ENCODE measurements at regions not wholly inside any gene's neighbourhood (a gene's known extent, or its start where the extent isn't known, plus 50 kb on each side); places are given as distances from the start of the nearest gene placed in this dataset.

- no CpG with 5 or more reads among the region's 3 CpGs for WGBS, 2 experiments (ENCODE audit: extremely low coverage in 2 of 2, insufficient read length in 1 of 2)
- DNase-seq (no peak), ATAC-seq (ENCODE audit: low read depth) (no peak)
- Histone ChIP-seq H2BK15ac (ENCODE audit: low read depth, low read length) (no peak overlapping the region), H2AFZ (replicated peaks; ENCODE audit: low read length, poor library complexity) (no peak overlapping the region), H3K27ac (ENCODE audit: insufficient read depth, low read length) (no peak overlapping the region), H3K79me1 (ENCODE audit: low read depth in 1 of 2, low read length in 2 of 2) (no peaks in the 10 kb centered on the region), H3K9ac (ENCODE audit: low read depth, low read length) (no peak overlapping the region), H3K56ac (ENCODE audit: extremely low read depth, insufficient read depth, low read length) (no peak overlapping the region), H2BK20ac (ENCODE audit: low read depth, low read length) (no peak overlapping the region), H4K5ac (ENCODE audit: low read depth, low read length) (no peak overlapping the region), H3K23ac (ENCODE audit: low read depth, low read length) (no peak overlapping the region), H3K36me3 (ENCODE audit: control insufficient read depth, insufficient read depth, low read length) (no peaks in the 10 kb centered on the region), H2AK5ac (ENCODE audit: low read depth, low read length) (no peak overlapping the region), H3K4me2 (ENCODE audit: low read depth, low read length) (no peak overlapping the region), H3K4me3 (ENCODE audit: insufficient read depth, low read depth, low read length) (no peak overlapping the region), H3K14ac (replicated peaks; ENCODE audit: low read depth, low read length) (no peak overlapping the region), H3K4me1 (ENCODE audit: control insufficient read depth, insufficient read depth, low read length) (no peaks in the 10 kb centered on the region), H3K18ac (ENCODE audit: low read depth, low read length) (no peak overlapping the region), H4K91ac (ENCODE audit: insufficient read depth, low read depth, low read length) (no peak overlapping the region), H2BK5ac (ENCODE audit: low read depth, low read length, poor library complexity, severe bottlenecking) (no peak overlapping the region), H3K27me3 (ENCODE audit: control insufficient read depth, insufficient read depth, low read length) (no peaks in the 10 kb centered on the region), H3K4ac (ENCODE audit: low read depth, low read length) (no peak overlapping the region), H4K20me1 (ENCODE audit: insufficient read depth, low read length) (no peaks in the 10 kb centered on the region), H3K9me3 (ENCODE audit: control insufficient read depth, insufficient read depth, low read length) (0 out of 2 replicates have a peak, but pooled peaks cover 3% of the 10 kb centered on the region), H3K9me1 (ENCODE audit: insufficient read depth, low read length) (no peaks in the 10 kb centered on the region), H2AK9ac (replicated peaks; ENCODE audit: low read depth, low read length, poor library complexity) (no peak overlapping the region), H4K8ac (ENCODE audit: low read depth in 2 of 2, low read length in 2 of 2) (no peak overlapping the region), H2BK120ac (ENCODE audit: low read depth, low read length) (no peak overlapping the region)
- ChIA-PET CTCF (no interaction called here), POLR2A (ENCODE audit: unreplicated experiment) (no interaction called here)
- TF ChIP-seq CEBPB (IDR thresholded peaks at IDR 0.05; ENCODE audit: low read depth, low read length), result no peak
- no peak for TF ChIP-seq MAZ (IDR thresholded peaks at IDR 0.05; ENCODE audit: borderline replicate concordance, low read depth, low read length)
- TF ChIP-seq USF2 (IDR thresholded peaks at IDR 0.05; ENCODE audit: low read depth, low read length), result no peak
- TF ChIP-seq MXI1 (IDR thresholded peaks at IDR 0.05; ENCODE audit: borderline replicate concordance, low read depth, low read length), result no peak
- no peak for TF ChIP-seq SMC3 (IDR thresholded peaks at IDR 0.05; ENCODE audit: low read depth, low read length)
- no peak for TF ChIP-seq RFX5 (IDR thresholded peaks at IDR 0.05; ENCODE audit: low read depth, low read length)
- no peak for TF ChIP-seq RCOR1 (IDR thresholded peaks at IDR 0.05; ENCODE audit: insufficient replicate concordance, low read length)
- TF ChIP-seq, protein P1, sequence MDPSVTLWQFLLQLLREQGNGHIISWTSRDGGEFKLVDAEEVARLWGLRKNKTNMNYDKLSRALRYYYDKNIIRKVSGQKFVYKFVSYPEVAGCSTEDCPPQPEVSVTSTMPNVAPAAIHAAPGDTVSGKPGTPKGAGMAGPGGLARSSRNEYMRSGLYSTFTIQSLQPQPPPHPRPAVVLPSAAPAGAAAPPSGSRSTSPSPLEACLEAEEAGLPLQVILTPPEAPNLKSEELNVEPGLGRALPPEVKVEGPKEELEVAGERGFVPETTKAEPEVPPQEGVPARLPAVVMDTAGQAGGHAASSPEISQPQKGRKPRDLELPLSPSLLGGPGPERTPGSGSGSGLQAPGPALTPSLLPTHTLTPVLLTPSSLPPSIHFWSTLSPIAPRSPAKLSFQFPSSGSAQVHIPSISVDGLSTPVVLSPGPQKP (IDR thresholded peaks at IDR 0.05; ENCODE audit: borderline replicate concordance, low read depth, low read length), result no peak
- no peak for TF ChIP-seq CTCF (conservative IDR thresholded peaks at IDR 0.05; ENCODE audit: low read depth, low read length)
- no peak for TF ChIP-seq NFE2L2 (IDR thresholded peaks at IDR 0.05; ENCODE audit: low read depth, low read length)
- TF ChIP-seq RAD21 (IDR thresholded peaks at IDR 0.05; ENCODE audit: low read length), result no peak
- TF ChIP-seq BHLHE40 (IDR thresholded peaks at IDR 0.05; ENCODE audit: low read depth, low read length), result no peak
- no peak for TF ChIP-seq MAFK (IDR thresholded peaks at IDR 0.05; ENCODE audit: low read depth, low read length)
- no peak for TF ChIP-seq CHD1 (IDR thresholded peaks at IDR 0.05; ENCODE audit: low read depth, low read length)
- no TSS peak for BruUV-seq (replicated peaks)
- intact Hi-C loops (cut with micrococcal nuclease) (no loop called here), in situ Hi-C loops (cut with MboI; ENCODE audit: low sequenced_read_pairs) (no loop called here), dilution Hi-C loops (cut with HindIII; ENCODE audit: low sequenced_read_pairs, unreplicated experiment) (no loop called here)
These were observed 684.8 kb upstream of the BCHE start for GRCh38 chr3:166522017-166522416.

All from IMR-90 (cell line).